Liver (tissue), 8 donors: ENCODE measurements at regions not wholly inside any gene's neighbourhood (a gene's known extent, or its start where the extent isn't known, plus 50 kb on each side); places are given as distances from the start of the nearest gene placed in this dataset.

Source experiments
- DNase-seq: peaks from one replicate; pipeline ENCODE4 v3.0.0-alpha.2; 2017; ENCODE audit warnings: low spot score
- H3K27ac ChIP-seq, 2 donors: one replicate each; pipeline ENCODE4 v1.7.0; 2013; ENCODE audit warnings: inconsistent platforms in 2 of 2, low read length in 2 of 2, control low read depth in 1 of 2, low read depth in 1 of 2, mild to moderate bottlenecking in 1 of 2
- H3K27me3 ChIP-seq, 4 donors: one replicate each; pipeline versions ENCODE4 v1.6.1 to v1.7.0; 2013; ENCODE audit warnings: low read length in 3 of 4, inconsistent platforms in 1 of 4, mild to moderate bottlenecking in 1 of 4, moderate library complexity in 1 of 4; ENCODE audit not compliant: control insufficient read depth in 4 of 4, insufficient read depth in 4 of 4
- H3K36me3 ChIP-seq, 4 donors: one replicate each; pipeline versions ENCODE4 v1.6.1 to v1.7.0; 2013; ENCODE audit warnings: low read length in 3 of 4, mild to moderate bottlenecking in 3 of 4, low read depth in 1 of 4, moderate library complexity in 1 of 4; ENCODE audit not compliant: control insufficient read depth in 4 of 4, insufficient read depth in 3 of 4
- H3K4me1 ChIP-seq, 4 donors: one replicate each; pipeline versions ENCODE4 v1.6.1 to v1.7.0; 2013; ENCODE audit warnings: low read length in 3 of 4, mild to moderate bottlenecking in 3 of 4, moderate library complexity in 1 of 4; ENCODE audit not compliant: control insufficient read depth in 4 of 4, insufficient read depth in 4 of 4
- H3K4me3 ChIP-seq, 3 donors: one replicate each; pipeline versions ENCODE4 v1.6.1 to v1.7.0; 2013; ENCODE audit warnings: low read length in 3 of 3, control low read depth in 1 of 3, low read depth in 1 of 3, mild to moderate bottlenecking in 1 of 3
- H3K9ac ChIP-seq, 2 donors: one replicate each; pipeline ENCODE4 v1.7.0; 2013; ENCODE audit warnings: low read length in 2 of 2, mild to moderate bottlenecking in 2 of 2, moderate library complexity in 2 of 2, control low read depth in 1 of 2, low read depth in 1 of 2
- H3K9me3 ChIP-seq, 4 donors: one replicate each; pipeline versions ENCODE4 v1.6.1 to v1.7.0; 2013; ENCODE audit warnings: low read length in 3 of 4; ENCODE audit not compliant: control insufficient read depth in 4 of 4
- FOXA1 ChIP-seq: IDR thresholded peaks from 2 replicates; pipeline ENCODE4 v1.6.1; 2016; ENCODE audit warnings: antibody characterized with exemption
- FOXA2 ChIP-seq: IDR thresholded peaks from 2 replicates; pipeline ENCODE4 v1.6.1; 2016; ENCODE audit warnings: antibody characterized with exemption
- HNF4A ChIP-seq, 2 donors: conservative IDR thresholded peaks; 2 replicates each; pipeline ENCODE4 v1.6.1; 2016; ENCODE audit warnings: antibody characterized with exemption in 2 of 2, mild to moderate bottlenecking in 2 of 2
- JUND ChIP-seq, 2 donors: IDR thresholded peaks; 2 replicates each; pipeline ENCODE4 v1.6.1; 2016; ENCODE audit warnings: antibody characterized with exemption in 2 of 2
- NR2F2 ChIP-seq: IDR thresholded peaks from 2 replicates; pipeline ENCODE4 v1.6.1; 2016; ENCODE audit warnings: antibody characterized with exemption
- RAD21 ChIP-seq, 2 donors: IDR thresholded peaks; 2 replicates each; pipeline ENCODE4 v1.6.1; 2016; ENCODE audit warnings: antibody characterized with exemption in 2 of 2, mild to moderate bottlenecking in 2 of 2
- SP1 ChIP-seq: IDR thresholded peaks from 2 replicates; pipeline ENCODE4 v1.6.1; 2018; ENCODE audit warnings: antibody characterized with exemption, mild to moderate bottlenecking
- TAF1 ChIP-seq: conservative IDR thresholded peaks from 2 replicates; pipeline ENCODE4 v1.6.1; 2016; ENCODE audit warnings: antibody characterized with exemption, mild to moderate bottlenecking
- YY1 ChIP-seq: IDR thresholded peaks from 2 replicates; pipeline ENCODE4 v1.6.1; 2016; ENCODE audit warnings: antibody characterized with exemption, mild to moderate bottlenecking
- WGBS: extraction: QIAGEN DNeasy Blood & Tissue Kit; methylation state at CpG from one replicate; pipeline ENCODE4 v1.1.7; 2013; 5-methylcytosine and 5-hydroxymethylcytosine counted together
- TF ChIP-seq, protein P1 (sequence below): IDR thresholded peaks from 2 replicates; pipeline ENCODE4 v1.6.1; 2016; ENCODE audit warnings: antibody characterized with exemption
- TF ChIP-seq, protein P2 (sequence below): fragments of 150-350 bp; IDR thresholded peaks from 2 replicates; pipeline ENCODE4 v1.5.1; 2017; ENCODE audit warnings: improper control_type of control experiment, low read depth, low read length; ENCODE audit not compliant: missing input control
- TF ChIP-seq, protein P3 (sequence below): IDR thresholded peaks from 2 replicates; pipeline ENCODE4 v1.6.1; 2016; ENCODE audit warnings: antibody characterized with exemption
- TF ChIP-seq, protein P4 (sequence below): IDR thresholded peaks from 2 replicates; pipeline ENCODE4 v1.6.1; 2016; ENCODE audit warnings: antibody characterized with exemption, mild to moderate bottlenecking
- donor health status: healthy.
- donor health status: healthy.
- donor health status: healthy.
- donor health status: healthy.
- donor health status: healthy.

DNA sequence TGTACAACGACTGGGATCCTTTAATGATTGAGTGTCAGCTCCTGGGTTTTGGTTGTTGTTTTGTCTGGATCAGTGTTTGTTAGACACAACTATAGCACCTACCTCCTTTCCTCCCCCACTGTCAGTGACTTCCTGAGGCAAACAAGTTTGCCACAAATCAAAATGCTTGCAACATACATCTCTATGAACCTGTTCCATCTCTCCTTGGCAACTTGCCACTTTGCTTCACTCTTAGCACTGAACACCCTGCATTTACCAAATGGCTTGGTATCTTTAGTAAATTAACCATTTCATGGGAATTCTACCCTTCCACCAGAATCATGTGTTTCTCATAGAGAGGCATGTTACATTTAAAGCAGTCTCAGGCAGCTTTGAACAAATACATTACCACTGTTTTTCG, 301.1 kb upstream of the TANK start:
- Histone ChIP-seq H3K27me3 (no peaks in the 10 kb centered on the region), H3K9ac (no peak overlapping the region), H3K9me3 (no peaks in the 10 kb centered on the region), H3K4me3 (no peak overlapping the region), H3K36me3 (no peaks in the 10 kb centered on the region), H3K27ac (no peak overlapping the region), H3K4me1 (no peaks in the 10 kb centered on the region)
- TF ChIP-seq, protein P1, sequence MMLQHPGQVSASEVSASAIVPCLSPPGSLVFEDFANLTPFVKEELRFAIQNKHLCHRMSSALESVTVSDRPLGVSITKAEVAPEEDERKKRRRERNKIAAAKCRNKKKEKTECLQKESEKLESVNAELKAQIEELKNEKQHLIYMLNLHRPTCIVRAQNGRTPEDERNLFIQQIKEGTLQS: no peak
- TF ChIP-seq FOXA2: no peak
- TF ChIP-seq RAD21 (IDR thresholded peaks at IDR 0.05): no peak
- no peak for TF ChIP-seq NR2F2
- no peak for TF ChIP-seq TAF1
- no peak for TF ChIP-seq JUND (IDR thresholded peaks at IDR 0.05)
- TF ChIP-seq, protein P2, sequence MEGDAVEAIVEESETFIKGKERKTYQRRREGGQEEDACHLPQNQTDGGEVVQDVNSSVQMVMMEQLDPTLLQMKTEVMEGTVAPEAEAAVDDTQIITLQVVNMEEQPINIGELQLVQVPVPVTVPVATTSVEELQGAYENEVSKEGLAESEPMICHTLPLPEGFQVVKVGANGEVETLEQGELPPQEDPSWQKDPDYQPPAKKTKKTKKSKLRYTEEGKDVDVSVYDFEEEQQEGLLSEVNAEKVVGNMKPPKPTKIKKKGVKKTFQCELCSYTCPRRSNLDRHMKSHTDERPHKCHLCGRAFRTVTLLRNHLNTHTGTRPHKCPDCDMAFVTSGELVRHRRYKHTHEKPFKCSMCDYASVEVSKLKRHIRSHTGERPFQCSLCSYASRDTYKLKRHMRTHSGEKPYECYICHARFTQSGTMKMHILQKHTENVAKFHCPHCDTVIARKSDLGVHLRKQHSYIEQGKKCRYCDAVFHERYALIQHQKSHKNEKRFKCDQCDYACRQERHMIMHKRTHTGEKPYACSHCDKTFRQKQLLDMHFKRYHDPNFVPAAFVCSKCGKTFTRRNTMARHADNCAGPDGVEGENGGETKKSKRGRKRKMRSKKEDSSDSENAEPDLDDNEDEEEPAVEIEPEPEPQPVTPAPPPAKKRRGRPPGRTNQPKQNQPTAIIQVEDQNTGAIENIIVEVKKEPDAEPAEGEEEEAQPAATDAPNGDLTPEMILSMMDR: no peak
- TF ChIP-seq, protein P3, sequence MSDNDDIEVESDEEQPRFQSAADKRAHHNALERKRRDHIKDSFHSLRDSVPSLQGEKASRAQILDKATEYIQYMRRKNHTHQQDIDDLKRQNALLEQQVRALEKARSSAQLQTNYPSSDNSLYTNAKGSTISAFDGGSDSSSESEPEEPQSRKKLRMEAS: no peak
- no peak for DNase-seq
- WGBS: 49% methylated on average over 2 of the region's 2 CpGs

DNA sequence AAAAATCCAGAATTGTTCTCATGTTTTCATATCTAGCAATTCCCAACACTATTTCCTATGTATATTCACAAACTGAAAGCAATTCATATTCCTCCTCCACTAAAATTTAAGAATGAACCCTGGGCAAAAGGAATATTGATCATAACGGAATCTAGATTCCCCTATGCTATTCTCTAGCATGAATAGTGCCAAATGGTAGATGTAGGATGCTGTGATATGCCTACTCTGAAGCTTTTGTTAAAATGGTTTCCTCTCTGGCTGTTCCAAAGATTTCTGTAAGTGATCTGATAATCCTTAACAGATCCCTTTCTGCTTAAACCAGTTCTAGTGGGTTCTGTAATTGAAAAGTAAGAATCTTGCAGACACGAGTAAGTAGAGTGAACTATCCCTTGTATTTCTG, 298.0 kb upstream of the TANK start:
- H3K27me3 ChIP-seq: no peaks in the 10 kb centered on the region
- H3K36me3 ChIP-seq: no peaks in the 10 kb centered on the region
- no peak for TF ChIP-seq NR2F2
- TF ChIP-seq TAF1: no peak
- TF ChIP-seq FOXA1: no peak
- no peak for TF ChIP-seq SP1
- TF ChIP-seq, protein P3: no peak
- TF ChIP-seq, protein P4, sequence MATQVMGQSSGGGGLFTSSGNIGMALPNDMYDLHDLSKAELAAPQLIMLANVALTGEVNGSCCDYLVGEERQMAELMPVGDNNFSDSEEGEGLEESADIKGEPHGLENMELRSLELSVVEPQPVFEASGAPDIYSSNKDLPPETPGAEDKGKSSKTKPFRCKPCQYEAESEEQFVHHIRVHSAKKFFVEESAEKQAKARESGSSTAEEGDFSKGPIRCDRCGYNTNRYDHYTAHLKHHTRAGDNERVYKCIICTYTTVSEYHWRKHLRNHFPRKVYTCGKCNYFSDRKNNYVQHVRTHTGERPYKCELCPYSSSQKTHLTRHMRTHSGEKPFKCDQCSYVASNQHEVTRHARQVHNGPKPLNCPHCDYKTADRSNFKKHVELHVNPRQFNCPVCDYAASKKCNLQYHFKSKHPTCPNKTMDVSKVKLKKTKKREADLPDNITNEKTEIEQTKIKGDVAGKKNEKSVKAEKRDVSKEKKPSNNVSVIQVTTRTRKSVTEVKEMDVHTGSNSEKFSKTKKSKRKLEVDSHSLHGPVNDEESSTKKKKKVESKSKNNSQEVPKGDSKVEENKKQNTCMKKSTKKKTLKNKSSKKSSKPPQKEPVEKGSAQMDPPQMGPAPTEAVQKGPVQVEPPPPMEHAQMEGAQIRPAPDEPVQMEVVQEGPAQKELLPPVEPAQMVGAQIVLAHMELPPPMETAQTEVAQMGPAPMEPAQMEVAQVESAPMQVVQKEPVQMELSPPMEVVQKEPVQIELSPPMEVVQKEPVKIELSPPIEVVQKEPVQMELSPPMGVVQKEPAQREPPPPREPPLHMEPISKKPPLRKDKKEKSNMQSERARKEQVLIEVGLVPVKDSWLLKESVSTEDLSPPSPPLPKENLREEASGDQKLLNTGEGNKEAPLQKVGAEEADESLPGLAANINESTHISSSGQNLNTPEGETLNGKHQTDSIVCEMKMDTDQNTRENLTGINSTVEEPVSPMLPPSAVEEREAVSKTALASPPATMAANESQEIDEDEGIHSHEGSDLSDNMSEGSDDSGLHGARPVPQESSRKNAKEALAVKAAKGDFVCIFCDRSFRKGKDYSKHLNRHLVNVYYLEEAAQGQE: no peak
- TF ChIP-seq RAD21 (IDR thresholded peaks at IDR 0.05): no peak
- no peak for TF ChIP-seq FOXA2
- no peak for TF ChIP-seq HNF4A (conservative IDR thresholded peaks at IDR 0.05)
- TF ChIP-seq, protein P2: no peak
- TF ChIP-seq JUND (IDR thresholded peaks at IDR 0.05): no peak
- no peak for TF ChIP-seq YY1
- no peak overlapping the region for H3K4me3 ChIP-seq
- no peaks in the 10 kb centered on the region for H3K4me1 ChIP-seq
- H3K9ac ChIP-seq: no peak overlapping the region
- WGBS: 68% methylated on average over 2 of the region's 2 CpGs
- no peak for DNase-seq
- H3K9me3 ChIP-seq: no peaks in the 10 kb centered on the region
- H3K27ac ChIP-seq: no peak overlapping the region
